Ishikawa (cell line): ENCODE measurements at regions not wholly inside any gene's neighbourhood (a gene's known extent, or its start where the extent isn't known, plus 50 kb on each side); places are given as distances from the start of the nearest gene placed in this dataset.

Experiments
- CEBPB ChIP-seq: IDR thresholded peaks from 2 replicates; pipeline ENCODE4 v1.6.1; 2012
- CREB1 ChIP-seq: IDR thresholded peaks from 2 replicates; pipeline ENCODE4 v1.6.1; 2012; ENCODE audit warnings: low read depth
- EGR1 ChIP-seq: IDR thresholded peaks from 2 replicates; pipeline ENCODE4 v1.6.1; 2012
- EP300 ChIP-seq: IDR thresholded peaks from 2 replicates; pipeline ENCODE4 v1.6.1; 2012; ENCODE audit warnings: borderline replicate concordance
- FOXM1 ChIP-seq: IDR thresholded peaks from 2 replicates; pipeline ENCODE4 v1.6.1; 2012; ENCODE audit warnings: low read depth, borderline replicate concordance
- NFIC ChIP-seq: IDR thresholded peaks from 2 replicates; pipeline ENCODE4 v1.6.1; 2012
- RAD21 ChIP-seq: IDR thresholded peaks from 2 replicates; pipeline ENCODE4 v1.6.1; 2012; ENCODE audit warnings: low read depth
- TAF1 ChIP-seq: IDR thresholded peaks from 2 replicates; pipeline ENCODE4 v1.6.1; 2012; ENCODE audit warnings: low read depth, mild to moderate bottlenecking
- TCF12 ChIP-seq: IDR thresholded peaks from 2 replicates; pipeline ENCODE4 v1.6.1; 2012; ENCODE audit warnings: low read depth
- TEAD4 ChIP-seq: IDR thresholded peaks from 2 replicates; pipeline ENCODE4 v1.6.1; 2012
- YY1 ChIP-seq: IDR thresholded peaks from 2 replicates; pipeline ENCODE4 v1.6.1; 2012; ENCODE audit warnings: low read depth
- ZBTB7A ChIP-seq: IDR thresholded peaks from 2 replicates; pipeline ENCODE4 v1.6.1; 2012; ENCODE audit warnings: low read depth
- TF ChIP-seq, protein P1 (sequence below): IDR thresholded peaks from 2 replicates; pipeline ENCODE4 v1.6.1; 2012; ENCODE audit warnings: low read depth, mild to moderate bottlenecking
- TF ChIP-seq, protein P2 (sequence below): IDR thresholded peaks from 2 replicates; pipeline ENCODE4 v1.6.1; 2012
- TF ChIP-seq, protein P3 (sequence below): IDR thresholded peaks from 2 replicates; pipeline ENCODE4 v1.6.1; 2012

DNA sequence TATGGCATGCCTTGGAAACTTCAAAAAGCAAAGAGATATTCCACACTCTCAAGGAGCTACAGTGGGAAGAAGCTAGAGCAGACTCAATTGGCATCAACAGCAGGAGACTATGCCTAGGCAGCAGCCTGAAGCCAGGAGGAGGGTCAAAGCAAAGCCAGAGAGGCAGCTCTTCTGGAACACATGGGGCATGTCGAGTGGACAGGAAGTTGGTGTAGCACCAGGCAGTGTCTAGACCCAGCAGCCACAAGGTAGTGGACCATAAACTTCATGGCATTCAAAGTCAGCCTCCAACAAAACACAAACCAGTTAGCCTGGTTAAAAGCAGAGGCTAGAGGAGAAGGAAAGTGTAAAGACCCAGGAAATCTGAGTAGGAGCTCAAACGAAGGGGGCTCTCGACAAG is 311.2 kb upstream of the PKDCC start:
- TF ChIP-seq TAF1 (no peak), EP300 (no peak), YY1 (no peak), CREB1 (no peak), ZBTB7A (no peak), EGR1 (no peak), RAD21 (no peak), FOXM1 (no peak), TEAD4 (no peak)
- TF ChIP-seq, protein P1, sequence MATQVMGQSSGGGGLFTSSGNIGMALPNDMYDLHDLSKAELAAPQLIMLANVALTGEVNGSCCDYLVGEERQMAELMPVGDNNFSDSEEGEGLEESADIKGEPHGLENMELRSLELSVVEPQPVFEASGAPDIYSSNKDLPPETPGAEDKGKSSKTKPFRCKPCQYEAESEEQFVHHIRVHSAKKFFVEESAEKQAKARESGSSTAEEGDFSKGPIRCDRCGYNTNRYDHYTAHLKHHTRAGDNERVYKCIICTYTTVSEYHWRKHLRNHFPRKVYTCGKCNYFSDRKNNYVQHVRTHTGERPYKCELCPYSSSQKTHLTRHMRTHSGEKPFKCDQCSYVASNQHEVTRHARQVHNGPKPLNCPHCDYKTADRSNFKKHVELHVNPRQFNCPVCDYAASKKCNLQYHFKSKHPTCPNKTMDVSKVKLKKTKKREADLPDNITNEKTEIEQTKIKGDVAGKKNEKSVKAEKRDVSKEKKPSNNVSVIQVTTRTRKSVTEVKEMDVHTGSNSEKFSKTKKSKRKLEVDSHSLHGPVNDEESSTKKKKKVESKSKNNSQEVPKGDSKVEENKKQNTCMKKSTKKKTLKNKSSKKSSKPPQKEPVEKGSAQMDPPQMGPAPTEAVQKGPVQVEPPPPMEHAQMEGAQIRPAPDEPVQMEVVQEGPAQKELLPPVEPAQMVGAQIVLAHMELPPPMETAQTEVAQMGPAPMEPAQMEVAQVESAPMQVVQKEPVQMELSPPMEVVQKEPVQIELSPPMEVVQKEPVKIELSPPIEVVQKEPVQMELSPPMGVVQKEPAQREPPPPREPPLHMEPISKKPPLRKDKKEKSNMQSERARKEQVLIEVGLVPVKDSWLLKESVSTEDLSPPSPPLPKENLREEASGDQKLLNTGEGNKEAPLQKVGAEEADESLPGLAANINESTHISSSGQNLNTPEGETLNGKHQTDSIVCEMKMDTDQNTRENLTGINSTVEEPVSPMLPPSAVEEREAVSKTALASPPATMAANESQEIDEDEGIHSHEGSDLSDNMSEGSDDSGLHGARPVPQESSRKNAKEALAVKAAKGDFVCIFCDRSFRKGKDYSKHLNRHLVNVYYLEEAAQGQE, result no peak
- TF ChIP-seq, protein P2, sequence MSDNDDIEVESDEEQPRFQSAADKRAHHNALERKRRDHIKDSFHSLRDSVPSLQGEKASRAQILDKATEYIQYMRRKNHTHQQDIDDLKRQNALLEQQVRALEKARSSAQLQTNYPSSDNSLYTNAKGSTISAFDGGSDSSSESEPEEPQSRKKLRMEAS, result no peak
- TF ChIP-seq, protein P3, sequence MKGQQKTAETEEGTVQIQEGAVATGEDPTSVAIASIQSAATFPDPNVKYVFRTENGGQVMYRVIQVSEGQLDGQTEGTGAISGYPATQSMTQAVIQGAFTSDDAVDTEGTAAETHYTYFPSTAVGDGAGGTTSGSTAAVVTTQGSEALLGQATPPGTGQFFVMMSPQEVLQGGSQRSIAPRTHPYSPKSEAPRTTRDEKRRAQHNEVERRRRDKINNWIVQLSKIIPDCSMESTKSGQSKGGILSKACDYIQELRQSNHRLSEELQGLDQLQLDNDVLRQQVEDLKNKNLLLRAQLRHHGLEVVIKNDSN, result no peak

DNA sequence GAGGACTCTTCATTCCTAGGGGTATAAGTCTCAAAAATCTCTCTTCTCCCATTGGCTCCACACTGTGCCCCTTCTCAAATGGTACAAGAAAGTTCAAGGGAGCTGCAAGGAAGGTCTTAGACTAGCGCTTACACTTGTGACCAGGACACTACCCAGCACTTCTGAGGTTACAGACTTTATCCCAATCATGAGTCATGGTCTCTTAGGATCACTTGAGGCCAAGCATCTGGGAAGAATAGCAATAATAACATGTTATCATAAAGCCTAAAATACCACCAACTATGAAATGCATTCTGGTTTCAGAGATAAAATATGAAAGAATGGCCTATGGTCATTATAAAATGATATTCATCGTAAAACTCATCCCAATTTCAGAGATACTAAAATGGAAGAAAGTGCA is 309.9 kb upstream of the PKDCC start:
- TF ChIP-seq, protein P2, result no peak
- TF ChIP-seq, protein P3, result no peak
- TF ChIP-seq EP300 (no peak), NFIC (no peak), FOXM1 (no peak), CREB1 (no peak), EGR1 (no peak), TCF12 (no peak), CEBPB (no peak), YY1 (no peak), ZBTB7A (no peak), RAD21 (no peak), TEAD4 (no peak), TAF1 (no peak)
- TF ChIP-seq, protein P1, result no peak

DNA sequence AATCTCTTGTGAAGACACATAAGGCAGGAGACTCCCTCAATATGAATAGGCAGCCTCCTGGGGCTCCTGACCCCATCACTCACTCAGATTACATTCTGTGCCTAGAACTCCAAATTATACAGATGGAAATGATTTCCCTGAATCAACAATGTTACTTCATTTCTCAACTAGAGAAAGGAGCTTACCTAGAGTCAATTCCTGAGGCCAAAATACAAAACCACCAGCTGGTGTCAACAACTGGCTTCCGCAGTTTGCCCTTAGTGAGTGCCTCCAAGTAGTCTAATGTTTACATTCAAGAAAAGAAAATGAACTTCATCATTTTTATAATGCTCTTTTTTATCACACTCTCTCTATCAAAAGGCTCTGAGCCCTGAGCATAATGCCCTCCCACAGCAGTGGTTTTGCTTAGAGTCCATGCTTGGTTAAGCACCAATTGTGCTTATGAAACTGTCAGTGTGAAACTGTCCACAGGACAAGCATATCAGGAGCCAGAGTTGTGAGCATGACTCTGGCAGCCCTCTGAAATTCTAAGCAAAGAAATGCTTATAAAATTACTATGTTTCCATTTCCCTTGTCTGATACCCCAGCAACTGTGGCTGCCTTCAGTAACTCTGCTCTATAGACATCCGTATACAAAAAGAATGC is 305.7 kb upstream of the PKDCC start:
- TF ChIP-seq, protein P1, result no peak
- TF ChIP-seq CREB1 (no peak), RAD21 (no peak), EGR1 (no peak), TCF12 (no peak), ZBTB7A (no peak), TAF1 (no peak), FOXM1 (no peak), YY1 (no peak), CEBPB (no peak), NFIC (no peak), TEAD4 (no peak), EP300 (no peak)
- TF ChIP-seq, protein P2, result no peak
- TF ChIP-seq, protein P3, result no peak
